Panc1 (cell line): ENCODE measurements at regions not wholly inside any gene's neighbourhood (a gene's known extent, or its start where the extent isn't known, plus 50 kb on each side); places are given as distances from the start of the nearest gene placed in this dataset.

Experiments
- POLR2AphosphoS5 ChIP-seq: IDR thresholded peaks from 2 replicates; pipeline ENCODE4 v1.6.1; 2012; ENCODE audit warnings: mild to moderate bottlenecking, low read depth, low read length, moderate library complexity
- TF ChIP-seq, protein P1 (sequence below): fragments of 450-650 bp; IDR thresholded peaks from 2 replicates; pipeline ENCODE4 v1.5.1; 2017; ENCODE audit warnings: mild to moderate bottlenecking

DNA sequence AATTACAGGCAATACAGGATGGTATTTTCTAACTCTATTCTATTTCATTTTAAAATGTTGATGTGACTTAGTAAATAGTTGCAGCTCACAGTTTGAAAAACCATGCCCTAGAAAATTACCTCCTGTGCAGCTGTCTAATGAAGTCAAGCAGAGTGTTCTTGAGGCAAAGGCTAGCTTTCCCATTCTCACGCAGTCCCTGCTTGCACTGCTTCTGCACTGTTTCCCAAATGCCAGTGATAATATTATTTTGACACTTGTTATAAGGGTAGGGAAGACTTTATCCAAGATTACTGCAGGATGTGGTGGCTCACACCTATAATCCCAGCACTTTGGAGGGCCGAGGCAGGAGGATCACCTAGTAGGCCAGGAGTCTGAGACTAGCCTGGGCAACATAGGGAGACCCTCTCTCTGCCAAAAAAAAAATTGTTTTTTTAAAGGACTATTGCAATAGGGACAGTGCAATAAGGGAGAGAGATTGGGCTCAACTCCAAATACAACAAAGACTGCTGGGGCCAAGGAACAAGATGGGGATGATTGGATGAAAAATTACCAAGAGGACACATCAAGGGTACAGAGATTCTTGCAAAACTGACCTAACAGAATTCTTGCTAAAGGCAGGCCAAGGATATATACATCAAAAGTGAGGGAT is 196.1 kb downstream of the LY86 start:
- TF ChIP-seq, protein P1, sequence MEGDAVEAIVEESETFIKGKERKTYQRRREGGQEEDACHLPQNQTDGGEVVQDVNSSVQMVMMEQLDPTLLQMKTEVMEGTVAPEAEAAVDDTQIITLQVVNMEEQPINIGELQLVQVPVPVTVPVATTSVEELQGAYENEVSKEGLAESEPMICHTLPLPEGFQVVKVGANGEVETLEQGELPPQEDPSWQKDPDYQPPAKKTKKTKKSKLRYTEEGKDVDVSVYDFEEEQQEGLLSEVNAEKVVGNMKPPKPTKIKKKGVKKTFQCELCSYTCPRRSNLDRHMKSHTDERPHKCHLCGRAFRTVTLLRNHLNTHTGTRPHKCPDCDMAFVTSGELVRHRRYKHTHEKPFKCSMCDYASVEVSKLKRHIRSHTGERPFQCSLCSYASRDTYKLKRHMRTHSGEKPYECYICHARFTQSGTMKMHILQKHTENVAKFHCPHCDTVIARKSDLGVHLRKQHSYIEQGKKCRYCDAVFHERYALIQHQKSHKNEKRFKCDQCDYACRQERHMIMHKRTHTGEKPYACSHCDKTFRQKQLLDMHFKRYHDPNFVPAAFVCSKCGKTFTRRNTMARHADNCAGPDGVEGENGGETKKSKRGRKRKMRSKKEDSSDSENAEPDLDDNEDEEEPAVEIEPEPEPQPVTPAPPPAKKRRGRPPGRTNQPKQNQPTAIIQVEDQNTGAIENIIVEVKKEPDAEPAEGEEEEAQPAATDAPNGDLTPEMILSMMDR: no peak
- TF ChIP-seq POLR2AphosphoS5: no peak
